Chondrocyte (in vitro differentiated cells): ENCODE measurements at regions not wholly inside any gene's neighbourhood (a gene's known extent, or its start where the extent isn't known, plus 50 kb on each side); places are given as distances from the start of the nearest gene placed in this dataset.

Source experiments
- DNase-seq: peaks from one replicate; pipeline ENCODE4 v3.0.0; 2021; ENCODE audit warnings: mixed read lengths, low spot score
- H3K27ac Mint-ChIP-seq: one replicate; pipeline ENCODE4 v1.8.0; 2021; ENCODE audit warnings: mild to moderate bottlenecking, moderate library complexity, mixed read lengths; ENCODE audit not compliant: unreplicated experiment
- H3K27me3 Mint-ChIP-seq: 2 replicates; pipeline ENCODE4 v1.8.0; 2021; ENCODE audit warnings: low read depth, mixed read lengths
- H3K36me3 Mint-ChIP-seq: 2 replicates; pipeline ENCODE4 v1.8.0; 2021; ENCODE audit warnings: low read depth, mixed read lengths
- H3K4me1 Mint-ChIP-seq: 2 replicates; pipeline ENCODE4 v1.8.0; 2021; ENCODE audit warnings: low read depth, mild to moderate bottlenecking, mixed read lengths
- H3K4me3 Mint-ChIP-seq: one replicate; pipeline ENCODE4 v1.8.0; 2021; ENCODE audit warnings: mild to moderate bottlenecking, moderate library complexity, mixed read lengths; ENCODE audit not compliant: unreplicated experiment
- H3K9me3 Mint-ChIP-seq: 2 replicates; pipeline ENCODE4 v1.8.0; 2021; ENCODE audit warnings: low read depth, mixed read lengths
- TF ChIP-seq, protein P1 (sequence below): fragments of 200-600 bp; sonication (generic); IDR thresholded peaks from 2 replicates; pipeline ENCODE4 v1.5.0; 2021; ENCODE audit warnings: antibody characterized with exemption, mild to moderate bottlenecking, moderate library complexity

DNA sequence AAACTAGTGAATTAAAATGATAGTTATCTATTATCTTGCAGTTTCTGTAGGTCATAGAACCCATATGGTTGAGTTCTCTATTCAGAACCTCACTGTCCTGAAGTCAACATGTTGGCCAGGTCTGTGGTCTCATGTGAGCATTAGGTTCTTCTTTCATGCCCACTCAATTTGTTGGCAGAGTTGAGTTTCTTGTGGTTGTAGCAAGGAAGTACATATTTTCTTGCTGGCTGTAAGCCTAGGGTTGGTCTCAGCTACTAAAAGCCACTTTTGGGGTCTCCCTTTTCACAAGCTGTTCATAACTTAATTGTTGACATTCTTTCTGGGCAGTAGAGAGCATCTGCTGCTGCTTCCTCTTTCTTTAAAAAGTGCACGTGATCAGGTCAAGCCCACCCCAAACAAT, 1165.1 kb upstream of the NCAM2 start:
- H3K4me3 Mint-ChIP-seq = no peak overlapping the region
- TF ChIP-seq, protein P1, sequence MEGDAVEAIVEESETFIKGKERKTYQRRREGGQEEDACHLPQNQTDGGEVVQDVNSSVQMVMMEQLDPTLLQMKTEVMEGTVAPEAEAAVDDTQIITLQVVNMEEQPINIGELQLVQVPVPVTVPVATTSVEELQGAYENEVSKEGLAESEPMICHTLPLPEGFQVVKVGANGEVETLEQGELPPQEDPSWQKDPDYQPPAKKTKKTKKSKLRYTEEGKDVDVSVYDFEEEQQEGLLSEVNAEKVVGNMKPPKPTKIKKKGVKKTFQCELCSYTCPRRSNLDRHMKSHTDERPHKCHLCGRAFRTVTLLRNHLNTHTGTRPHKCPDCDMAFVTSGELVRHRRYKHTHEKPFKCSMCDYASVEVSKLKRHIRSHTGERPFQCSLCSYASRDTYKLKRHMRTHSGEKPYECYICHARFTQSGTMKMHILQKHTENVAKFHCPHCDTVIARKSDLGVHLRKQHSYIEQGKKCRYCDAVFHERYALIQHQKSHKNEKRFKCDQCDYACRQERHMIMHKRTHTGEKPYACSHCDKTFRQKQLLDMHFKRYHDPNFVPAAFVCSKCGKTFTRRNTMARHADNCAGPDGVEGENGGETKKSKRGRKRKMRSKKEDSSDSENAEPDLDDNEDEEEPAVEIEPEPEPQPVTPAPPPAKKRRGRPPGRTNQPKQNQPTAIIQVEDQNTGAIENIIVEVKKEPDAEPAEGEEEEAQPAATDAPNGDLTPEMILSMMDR = no peak
- no peak overlapping the region for H3K27ac Mint-ChIP-seq
- no peaks in the 10 kb centered on the region for H3K4me1 Mint-ChIP-seq
- DNase-seq = no peak
- no peaks in the 10 kb centered on the region for H3K27me3 Mint-ChIP-seq
- peaks cover 3% of the 10 kb centered on the region for H3K9me3 Mint-ChIP-seq
- no peaks in the 10 kb centered on the region for H3K36me3 Mint-ChIP-seq

DNA sequence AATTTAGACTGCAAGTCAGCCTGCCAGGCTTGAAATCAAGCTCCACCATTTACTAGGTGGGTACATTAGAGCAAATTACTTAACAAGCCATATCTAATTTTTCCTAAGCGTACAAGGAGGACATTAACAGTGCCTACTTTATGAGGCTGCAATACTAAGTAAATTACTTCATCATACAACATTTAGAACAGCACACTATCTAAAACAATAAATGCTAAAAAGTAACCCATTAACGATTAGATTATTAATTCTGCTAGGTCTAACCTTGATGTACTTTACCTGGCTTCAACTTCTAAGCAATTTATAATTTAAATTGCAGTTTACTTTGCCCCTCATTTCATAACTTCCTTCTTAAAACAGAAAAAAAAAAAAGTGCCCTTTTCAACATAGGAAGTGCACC, 1155.6 kb upstream of the NCAM2 start:
- peaks cover 5% of the 10 kb centered on the region for H3K27me3 Mint-ChIP-seq
- DNase-seq = no peak
- no peak overlapping the region for H3K27ac Mint-ChIP-seq
- H3K9me3 Mint-ChIP-seq = no peaks in the 10 kb centered on the region
- no peaks in the 10 kb centered on the region for H3K4me1 Mint-ChIP-seq
- peaks cover 1% of the 10 kb centered on the region for H3K36me3 Mint-ChIP-seq
- TF ChIP-seq, protein P1 = no peak
- H3K4me3 Mint-ChIP-seq = no peak overlapping the region

DNA sequence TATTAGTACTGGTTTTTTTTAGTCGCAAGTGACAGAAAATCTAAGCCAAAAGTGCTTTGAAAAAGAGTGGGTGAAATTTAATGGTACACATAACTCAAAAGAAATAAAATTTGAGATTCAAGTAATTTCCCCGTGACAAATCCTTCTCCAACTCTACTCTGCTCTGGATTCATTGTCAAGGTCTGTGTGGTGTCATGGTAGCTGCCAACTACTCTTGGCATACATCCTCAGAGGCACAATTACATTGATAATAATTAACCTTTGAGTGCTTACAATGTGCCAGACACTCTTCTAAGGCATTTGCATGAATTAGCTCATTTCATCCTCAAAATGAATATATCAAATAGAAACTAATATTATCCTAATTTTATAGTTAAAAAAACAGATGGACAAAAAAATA, 1153.9 kb upstream of the NCAM2 start:
- Mint-ChIP-seq H3K27ac (no peak overlapping the region), H3K4me3 (no peak overlapping the region), H3K9me3 (no peaks in the 10 kb centered on the region), H3K36me3 (peaks cover 1% of the 10 kb centered on the region), H3K4me1 (no peaks in the 10 kb centered on the region), H3K27me3 (peaks cover 5% of the 10 kb centered on the region)
- DNase-seq = no peak
- TF ChIP-seq, protein P1 = no peak

DNA sequence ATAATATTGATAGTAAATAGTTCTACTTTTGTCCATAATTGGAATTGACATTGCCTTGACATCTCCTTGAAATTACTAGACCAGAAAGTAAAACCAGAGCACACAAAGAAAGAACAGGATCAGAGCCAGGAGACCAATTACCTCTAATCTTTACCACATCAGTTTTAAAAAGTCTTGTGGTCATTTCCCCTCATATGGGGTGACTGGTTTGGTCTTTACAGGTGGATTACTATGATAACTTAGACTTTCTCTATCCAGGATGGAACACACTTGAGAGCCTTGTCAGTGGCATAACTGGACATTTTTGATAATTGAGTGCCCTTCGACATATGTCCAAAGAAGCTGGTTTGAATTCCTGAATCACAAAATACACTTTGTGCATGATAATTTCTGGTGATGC, 1148.1 kb upstream of the NCAM2 start:
- no peaks in the 10 kb centered on the region for H3K27me3 Mint-ChIP-seq
- H3K27ac Mint-ChIP-seq = no peak overlapping the region
- H3K4me1 Mint-ChIP-seq = no peaks in the 10 kb centered on the region
- H3K9me3 Mint-ChIP-seq = no peaks in the 10 kb centered on the region
- no peak overlapping the region for H3K4me3 Mint-ChIP-seq
- DNase-seq = no peak
- TF ChIP-seq, protein P1 = no peak
- H3K36me3 Mint-ChIP-seq = no peaks in the 10 kb centered on the region

DNA sequence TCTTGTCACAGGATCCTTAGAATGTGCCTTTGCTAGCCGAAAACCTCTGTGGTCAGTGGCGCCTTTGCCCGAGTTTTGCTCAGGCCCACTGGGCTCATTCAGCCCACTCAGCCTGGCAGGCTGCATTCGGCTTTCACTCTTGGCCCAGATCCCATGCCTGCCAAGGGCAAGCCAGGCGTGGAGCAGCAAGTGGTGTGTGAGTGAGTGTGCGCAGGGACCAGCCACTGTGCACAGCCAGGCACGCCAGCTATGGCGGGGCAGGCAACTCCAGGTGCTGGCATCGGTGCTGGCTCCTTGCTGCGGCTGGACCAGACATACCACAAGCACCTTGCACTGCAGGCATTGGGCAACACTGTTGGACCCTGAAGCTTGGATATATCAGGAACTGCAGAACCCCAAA, 1145.1 kb upstream of the NCAM2 start:
- H3K27ac Mint-ChIP-seq = no peak overlapping the region
- TF ChIP-seq, protein P1 = no peak
- H3K27me3 Mint-ChIP-seq = no peaks in the 10 kb centered on the region
- H3K4me1 Mint-ChIP-seq = no peaks in the 10 kb centered on the region
- H3K9me3 Mint-ChIP-seq = no peaks in the 10 kb centered on the region
- DNase-seq = peak; percentile 68
- no peak overlapping the region for H3K4me3 Mint-ChIP-seq
- H3K36me3 Mint-ChIP-seq = no peaks in the 10 kb centered on the region
